SU-DHL-6 (cell line): ENCODE measurements at regions not wholly inside any gene's neighbourhood (a gene's known extent, or its start where the extent isn't known, plus 50 kb on each side); places are given as distances from the start of the nearest gene placed in this dataset.

Source experiments
- H2AFZ ChIP-seq: fragments of 200-600 bp; sonication (generic); 2 replicates; pipeline ENCODE4 v1.6.1; 2014; ENCODE audit warnings: low read depth, mild to moderate bottlenecking, moderate library complexity, mixed read lengths, antibody characterized with exemption, low read length; ENCODE audit not compliant: severe bottlenecking
- H3F3A ChIP-seq: fragments of 200-600 bp; shearing (Covaris generic); 2 replicates; pipeline ENCODE4 v1.6.0; 2016; ENCODE audit warnings: antibody characterized with exemption, mild to moderate bottlenecking; ENCODE audit not compliant: insufficient read depth
- H3K27ac ChIP-seq: fragments of 200-600 bp; sonication (generic); 2 replicates; pipeline ENCODE4 v1.5.1; 2016; ENCODE audit warnings: low read depth, mild to moderate bottlenecking, low read length, moderate library complexity, mixed read lengths
- H3K27me3 ChIP-seq: fragments of 200-600 bp; sonication (generic), shearing (Covaris generic); 2 replicates; pipeline ENCODE4 v1.6.0; 2014; ENCODE audit warnings: mild to moderate bottlenecking, low read length
- H3K36me3 ChIP-seq: fragments of 200-600 bp; sonication (generic); 2 replicates; pipeline ENCODE4 v1.6.1; 2014; ENCODE audit warnings: mild to moderate bottlenecking, low read length, mixed read lengths
- H3K4me2 ChIP-seq: fragments of 300-600, 200-600 bp; shearing (Covaris generic), sonication (generic); 2 replicates; pipeline ENCODE4 v1.6.0; 2014; ENCODE audit warnings: low read length, low read depth, mild to moderate bottlenecking; ENCODE audit not compliant: poor library complexity, severe bottlenecking
- H3K4me3 ChIP-seq: fragments of 200-600 bp; sonication (generic); 2 replicates; pipeline ENCODE4 v1.5.1; 2014; ENCODE audit warnings: antibody characterized with exemption, low read length, mild to moderate bottlenecking, mixed read lengths; ENCODE audit not compliant: insufficient read depth, poor library complexity, severe bottlenecking
- H3K79me2 ChIP-seq: fragments of 200-600 bp; sonication (generic); 2 replicates; pipeline ENCODE4 v1.6.1; 2014; ENCODE audit warnings: mild to moderate bottlenecking, low read length, moderate library complexity; ENCODE audit not compliant: insufficient read depth
- H3K9ac ChIP-seq: fragments of 200-600 bp; sonication (generic); 2 replicates; pipeline ENCODE4 v1.7.0; 2014; ENCODE audit warnings: mild to moderate bottlenecking, low read length
- H3K9me2 ChIP-seq: fragments of 200-600 bp; sonication (generic); replicated peaks from 2 replicates; pipeline ENCODE4 v1.6.1; 2014; ENCODE audit warnings: low read length; ENCODE audit not compliant: insufficient read depth
- H3K9me3 ChIP-seq: fragments of 200-600 bp; sonication (generic); 2 replicates; pipeline ENCODE4 v1.6.1; 2014; ENCODE audit warnings: low read length, mixed read lengths; ENCODE audit not compliant: insufficient read depth
- H4K20me1 ChIP-seq: fragments of 200-600 bp; sonication (generic); 2 replicates; pipeline ENCODE4 v1.6.1; 2014; ENCODE audit warnings: low read depth, mild to moderate bottlenecking, antibody characterized with exemption, low read length, moderate library complexity, mixed read lengths
- CTCF ChIP-seq: fragments of 200-600 bp; sonication (generic); IDR thresholded peaks from one replicate; pipeline ENCODE4 v1.5.1; 2017; ENCODE audit warnings: antibody characterized with exemption, mild to moderate bottlenecking, low read length, moderate library complexity; ENCODE audit not compliant: insufficient read depth, poor library complexity, severe bottlenecking
- EZH2phosphoT487 ChIP-seq: fragments of 200-600 bp; sonication (generic), shearing (Covaris generic); conservative IDR thresholded peaks from 2 replicates; pipeline ENCODE4 v1.6.1; 2018; ENCODE audit warnings: mild to moderate bottlenecking, antibody characterized with exemption, low read length, moderate library complexity, mixed read lengths

GRCh38 chr6:10193321-10193720 is 221.6 kb downstream of the TFAP2A start:
- Histone ChIP-seq H3K27ac (no peak overlapping the region), H2AFZ (no peak overlapping the region), H3K79me2 (no peaks in the 10 kb centered on the region)

GRCh38 chr6:10190042-10190441 is 224.8 kb downstream of the TFAP2A start:
- Histone ChIP-seq H3K27me3 (no peaks in the 10 kb centered on the region), H3K9ac (no peak overlapping the region), H3F3A (no peaks in the 10 kb centered on the region), H3K27ac (no peak overlapping the region), H3K4me2 (no peak overlapping the region), H3K4me3 (no peak overlapping the region), H3K9me3 (no peaks in the 10 kb centered on the region), H4K20me1 (no peaks in the 10 kb centered on the region), H3K9me2 (no peaks in the 10 kb centered on the region), H3K79me2 (no peaks in the 10 kb centered on the region), H2AFZ (no peak overlapping the region), H3K36me3 (no peaks in the 10 kb centered on the region)
- TF ChIP-seq CTCF (no peak), EZH2phosphoT487 (no peak)

More at GRCh38 chr6:10193321-10193720, 221.6 kb downstream of the TFAP2A start:
- H3K9me3 ChIP-seq, result no peaks in the 10 kb centered on the region
- TF ChIP-seq EZH2phosphoT487, result no peak
- no peak for TF ChIP-seq CTCF
- no peaks in the 10 kb centered on the region for H3K36me3 ChIP-seq
- no peaks in the 10 kb centered on the region for H3K27me3 ChIP-seq
- H3K9ac ChIP-seq, result no peak overlapping the region
- H3F3A ChIP-seq, result no peaks in the 10 kb centered on the region
- H3K4me3 ChIP-seq, result no peak overlapping the region
- H3K4me2 ChIP-seq, result no peak overlapping the region
- no peaks in the 10 kb centered on the region for H4K20me1 ChIP-seq
- H3K9me2 ChIP-seq, result no peaks in the 10 kb centered on the region

GRCh38 chr6:10184371-10185227 is 230.3 kb downstream of the TFAP2A start:
- H3K9ac ChIP-seq, result no peak overlapping the region
- no peak overlapping the region for H3K27ac ChIP-seq
- H3K79me2 ChIP-seq, result no peaks in the 10 kb centered on the region
- TF ChIP-seq CTCF (no peak), EZH2phosphoT487 (no peak)
- H3K9me2 ChIP-seq, result no peaks in the 10 kb centered on the region
- no peaks in the 10 kb centered on the region for H3K36me3 ChIP-seq
- no peaks in the 10 kb centered on the region for H4K20me1 ChIP-seq
- no peak overlapping the region for H2AFZ ChIP-seq
- no peaks in the 10 kb centered on the region for H3K9me3 ChIP-seq
- H3K4me3 ChIP-seq, result no peak overlapping the region
- H3K27me3 ChIP-seq, result no peaks in the 10 kb centered on the region
- H3F3A ChIP-seq, result no peaks in the 10 kb centered on the region
- H3K4me2 ChIP-seq, result no peak overlapping the region
